HG03097 (cell line): ENCODE measurements at regions not wholly inside any gene's neighbourhood (a gene's known extent, or its start where the extent isn't known, plus 50 kb on each side); places are given as distances from the start of the nearest gene placed in this dataset.

Source experiments
- ATAC-seq: cut with Tn5 transposase; IDR thresholded peaks from one replicate; pipeline ENCODE4 v1.9.1; 2021; ENCODE audit not compliant: unreplicated experiment, low FRiP score

GRCh38 chr2:7573166-7573825, 656.1 kb downstream of the RNF144A start:
- ATAC-seq: no peak

- ATAC-seq: no peak
Measured at GRCh38 chr2:7574385-7574784, 657.2 kb downstream of the RNF144A start.

- no peak for ATAC-seq
Measured at GRCh38 chr2:7577769-7578168, 660.6 kb downstream of the RNF144A start.

DNA sequence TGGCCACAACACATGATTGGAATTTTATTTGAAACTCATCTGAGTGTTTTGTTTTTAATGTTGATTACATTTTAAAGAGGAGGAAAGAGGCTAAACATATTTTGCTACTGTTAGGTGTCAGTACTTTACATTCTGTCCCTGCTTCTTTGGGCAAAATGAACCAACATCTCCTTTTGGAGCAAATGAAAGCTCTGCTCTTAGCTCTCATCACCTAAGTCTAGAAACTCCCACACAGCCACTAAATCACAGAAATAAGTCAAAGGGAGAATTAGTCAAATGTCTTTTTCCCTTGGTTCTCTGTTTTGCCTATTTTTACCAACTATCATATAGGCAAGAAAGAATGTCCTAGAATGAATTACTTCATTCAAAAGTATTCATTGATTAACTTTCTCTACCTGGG, 666.8 kb downstream of the RNF144A start:
- ATAC-seq: no peak

DNA sequence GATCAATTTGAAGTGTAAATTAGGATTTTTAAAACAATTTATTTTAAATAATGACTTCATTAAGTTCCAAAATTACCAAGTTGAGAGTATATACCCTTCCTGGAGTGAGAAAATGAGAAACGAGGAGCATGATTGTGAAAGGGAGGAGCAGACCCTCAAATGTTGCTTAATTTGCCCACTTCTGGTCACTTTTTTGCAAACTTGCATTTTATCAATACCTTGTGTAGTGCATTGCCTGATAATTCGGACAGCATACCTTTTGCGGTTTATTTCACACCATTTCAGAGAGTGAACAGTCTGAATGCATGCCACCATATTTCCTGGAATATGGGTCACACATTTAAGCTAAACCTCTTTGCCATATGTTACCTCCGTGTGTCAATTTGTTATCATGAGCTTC, 669.7 kb downstream of the RNF144A start:
- ATAC-seq: no peak

GRCh38 chr2:7588295-7588694, 671.1 kb downstream of the RNF144A start:
- ATAC-seq: no peak

GRCh38 chr2:7592618-7593140, 675.5 kb downstream of the RNF144A start:
- no peak for ATAC-seq

GRCh38 chr2:7593360-7593759, 676.1 kb downstream of the RNF144A start:
- no peak for ATAC-seq

DNA sequence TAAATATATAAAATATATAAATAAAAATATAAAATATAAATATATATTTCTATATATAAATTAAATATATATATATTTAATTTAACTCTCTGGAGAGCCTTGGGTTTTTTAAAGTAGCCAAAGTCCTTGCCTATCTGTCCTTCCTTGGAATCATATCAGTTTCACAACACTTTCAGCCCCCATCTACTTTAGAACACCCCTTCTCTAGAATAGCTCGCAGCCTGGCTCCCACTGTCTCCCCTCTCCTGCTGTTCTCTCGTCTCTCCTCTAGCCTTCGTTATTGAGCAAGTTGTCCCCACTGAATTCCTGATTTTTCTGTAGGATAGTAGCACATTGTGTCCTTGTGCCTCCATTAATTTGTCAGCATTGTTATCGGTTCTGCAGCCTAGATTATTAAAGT, 677.0 kb downstream of the RNF144A start:
- no peak for ATAC-seq

- ATAC-seq: no peak
Measured at GRCh38 chr2:7595206-7595605, 678.0 kb downstream of the RNF144A start.

GRCh38 chr2:7598402-7598801, 681.2 kb downstream of the RNF144A start:
- no peak for ATAC-seq

- ATAC-seq: no peak
Measured at GRCh38 chr2:7599462-7600258, 682.4 kb downstream of the RNF144A start.

DNA sequence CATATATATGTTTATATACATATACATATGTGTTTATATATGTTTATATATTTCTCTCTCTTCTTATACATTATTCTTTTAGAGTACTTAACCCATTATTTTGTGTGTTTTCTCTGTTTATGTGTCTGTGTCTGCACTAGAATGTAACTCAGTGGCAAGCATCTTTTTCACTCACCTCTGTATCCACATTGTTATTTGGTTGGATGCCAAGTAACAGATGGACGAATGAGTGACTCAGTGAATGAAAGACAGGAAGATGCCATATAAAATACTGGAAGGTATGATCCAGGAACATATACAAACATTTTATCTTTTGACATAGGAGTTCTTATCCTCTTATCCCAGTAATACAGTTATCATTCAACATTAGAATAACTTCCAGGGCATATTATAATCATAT, 684.8 kb downstream of the RNF144A start:
- ATAC-seq: no peak

- no peak for ATAC-seq
Measured at GRCh38 chr2:7604456-7604855, 687.2 kb downstream of the RNF144A start.

- ATAC-seq: no peak
Measured at GRCh38 chr2:7607441-7608173, 690.4 kb downstream of the RNF144A start.

DNA sequence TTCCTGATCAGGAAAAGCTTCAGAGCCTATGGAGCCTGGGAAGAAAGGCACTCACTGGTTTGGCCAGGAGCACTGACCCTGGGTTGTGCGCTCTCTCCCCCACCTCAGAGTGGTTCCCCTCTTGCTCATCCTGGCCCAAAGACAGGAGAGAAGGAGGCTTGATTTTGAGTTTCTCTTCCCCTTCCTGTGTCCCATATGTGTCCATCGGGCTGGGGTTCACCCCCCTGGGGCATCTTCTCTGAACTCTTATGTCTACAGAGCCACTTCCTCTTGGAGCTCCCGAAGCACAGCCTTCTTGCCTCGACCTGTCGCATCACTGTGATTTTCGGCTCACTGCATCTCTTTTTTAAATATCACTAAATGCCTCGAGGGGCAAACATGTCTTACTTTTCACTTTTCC, 692.3 kb downstream of the RNF144A start:
- no peak for ATAC-seq

- no peak for ATAC-seq
Measured at GRCh38 chr2:7609974-7610373, 692.8 kb downstream of the RNF144A start.

- no peak for ATAC-seq
Measured at GRCh38 chr2:7611750-7612149, 694.5 kb downstream of the RNF144A start.

DNA sequence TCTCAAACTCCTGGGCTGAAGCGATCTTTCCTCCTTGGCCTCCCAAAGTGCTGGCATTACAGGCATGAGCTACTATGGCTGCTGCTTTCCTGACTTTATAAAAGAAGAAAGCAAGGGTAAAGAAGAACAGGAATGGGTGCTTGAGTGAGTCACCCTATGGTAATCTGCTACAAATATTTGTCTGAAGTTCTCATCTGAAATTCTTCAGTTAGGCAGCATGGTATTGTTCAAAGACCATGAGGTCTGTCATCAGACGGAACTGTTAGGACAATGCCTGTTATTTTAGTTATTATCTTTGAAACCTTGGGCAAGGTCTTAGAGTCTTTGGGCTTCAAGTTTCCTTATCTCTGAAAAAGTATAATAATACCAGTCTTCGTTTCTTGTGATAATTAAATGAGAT, 695.8 kb downstream of the RNF144A start:
- no peak for ATAC-seq

GRCh38 chr2:7613831-7614230, 696.6 kb downstream of the RNF144A start:
- no peak for ATAC-seq

DNA sequence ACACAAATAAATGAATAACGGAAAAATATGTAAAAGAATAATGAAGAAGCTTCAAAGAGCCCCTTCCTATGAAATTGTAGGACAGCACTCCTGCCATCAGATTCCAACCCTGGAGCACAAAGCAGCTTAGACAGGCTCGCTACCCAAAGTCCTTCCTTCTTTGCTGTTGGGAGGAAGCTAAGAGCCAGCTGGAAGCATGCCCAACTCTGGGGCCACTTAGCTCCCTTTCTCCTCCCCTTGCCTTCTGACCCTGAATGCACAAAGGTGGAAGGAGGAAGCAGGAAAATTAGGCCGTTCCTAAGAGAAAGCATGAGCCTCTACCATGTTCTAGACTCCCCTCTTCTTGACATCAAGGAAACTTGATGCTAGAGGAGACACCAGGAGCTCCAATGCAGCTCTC, 700.8 kb downstream of the RNF144A start:
- ATAC-seq: no peak
